ENCODE measurements at regions not wholly inside any gene's neighbourhood (a gene's known extent, or its start where the extent isn't known, plus 50 kb on each side); places are given as distances from the start of the nearest gene placed in this dataset.

DNA sequence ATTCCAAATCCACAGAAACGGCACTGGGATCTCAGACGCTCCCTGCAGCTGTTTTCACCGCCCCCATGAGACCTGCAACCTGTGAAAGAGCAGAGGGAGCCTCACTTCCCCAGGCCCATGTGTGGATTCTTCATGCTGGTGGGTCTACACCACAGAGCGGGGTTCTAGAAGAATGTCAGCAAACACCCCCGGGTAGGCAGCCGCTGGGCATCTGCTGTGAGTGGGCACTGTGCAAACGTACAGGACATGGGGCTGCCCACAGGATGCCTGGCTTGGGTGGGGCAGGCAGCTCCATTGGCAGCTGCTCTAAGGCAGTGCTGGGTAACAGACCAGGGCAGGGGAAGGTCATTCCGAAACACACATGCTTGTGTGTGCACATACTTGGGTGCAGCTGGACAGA is 174.9 kb downstream of the RBFOX3 start:
- Histone ChIP-seq H3K36me3 (ENCODE audit: low read depth) (no peaks in the 10 kb centered on the region), H3K9me2 (ENCODE audit: insufficient read depth) (no peaks in the 10 kb centered on the region), H3K79me2 (ENCODE audit: low read depth) (no peaks in the 10 kb centered on the region), H4K20me1 (ENCODE audit: insufficient read depth) (no peaks in the 10 kb centered on the region), H3K9me3 (ENCODE audit: insufficient read depth, low read depth) (no peaks in the 10 kb centered on the region), H3K4me3 (no peak overlapping the region), H3K4me2 (no peak overlapping the region), H2AFZ (no peak overlapping the region), H3F3A (ENCODE audit: insufficient read depth, low read depth) (no peaks in the 10 kb centered on the region), H3K27ac (no peak overlapping the region), H3K4me1 (replicated peaks; ENCODE audit: insufficient read depth) (no peaks in the 10 kb centered on the region), H3K27me3 (ENCODE audit: insufficient read depth, low read depth) (peaks cover 96% of the 10 kb centered on the region)
- POLR2A ChIA-PET (ENCODE audit: unreplicated experiment) = no interaction called here
- TF ChIP-seq EZH2 (IDR thresholded peaks at IDR 0.05; ENCODE audit: low read depth) = no peak
- no peak for TF ChIP-seq CTCF (conservative IDR thresholded peaks at IDR 0.05)
- CTCF ChIA-PET = no interaction called here
- DNase-seq = no peak
- BruUV-seq (replicated peaks) = no TSS peak
- intact Hi-C loops (cut with micrococcal nuclease; ENCODE audit: unreplicated experiment) = no loop called here

DNA sequence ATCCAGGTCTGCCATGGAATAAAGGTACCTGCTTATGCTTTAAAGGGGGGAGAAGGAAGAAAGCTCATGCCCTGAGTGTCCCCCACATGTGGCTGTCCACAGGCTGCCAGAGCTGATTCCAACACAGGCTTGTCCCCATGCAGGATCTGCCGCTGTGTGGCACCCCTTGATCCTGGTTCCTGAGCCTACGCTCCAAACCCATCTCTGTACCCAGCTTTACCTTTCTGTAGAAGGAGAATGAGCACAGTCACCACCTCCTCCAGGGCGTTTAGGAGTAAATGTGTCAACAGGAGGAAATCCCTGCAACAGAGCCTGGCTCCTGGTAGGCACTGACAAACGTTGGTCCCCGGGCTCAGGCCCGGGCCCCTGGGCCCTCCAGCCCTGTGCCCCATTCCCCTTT is 175.6 kb downstream of the RBFOX3 start:
- Histone ChIP-seq H3K9me3 (ENCODE audit: insufficient read depth, low read depth) (no peaks in the 10 kb centered on the region), H3K36me3 (ENCODE audit: low read depth) (no peaks in the 10 kb centered on the region), H3K4me2 (no peak overlapping the region), H3K4me3 (no peak overlapping the region), H3K79me2 (ENCODE audit: low read depth) (no peaks in the 10 kb centered on the region), H4K20me1 (ENCODE audit: insufficient read depth) (no peaks in the 10 kb centered on the region), H2AFZ (no peak overlapping the region), H3K27ac (no peak overlapping the region), H3K9me2 (ENCODE audit: insufficient read depth) (no peaks in the 10 kb centered on the region), H3F3A (ENCODE audit: insufficient read depth, low read depth) (no peaks in the 10 kb centered on the region), H3K4me1 (replicated peaks; ENCODE audit: insufficient read depth) (no peaks in the 10 kb centered on the region), H3K27me3 (ENCODE audit: insufficient read depth, low read depth) (peaks cover 96% of the 10 kb centered on the region)
- ChIA-PET CTCF (no interaction called here), POLR2A (ENCODE audit: unreplicated experiment) (no interaction called here)
- intact Hi-C loops (cut with micrococcal nuclease; ENCODE audit: unreplicated experiment) = no loop called here
- TF ChIP-seq CTCF (conservative IDR thresholded peaks at IDR 0.05) = no peak
- TF ChIP-seq EZH2 (IDR thresholded peaks at IDR 0.05; ENCODE audit: low read depth) = no peak
- no peak for DNase-seq
- no TSS peak for BruUV-seq (replicated peaks)

- Histone ChIP-seq H2AFZ (no peak overlapping the region), H3K9me3 (ENCODE audit: insufficient read depth, low read depth) (no peaks in the 10 kb centered on the region), H3F3A (ENCODE audit: insufficient read depth, low read depth) (no peaks in the 10 kb centered on the region), H3K4me2 (no peak overlapping the region), H3K4me1 (replicated peaks; ENCODE audit: insufficient read depth) (no peaks in the 10 kb centered on the region), H3K36me3 (ENCODE audit: low read depth) (no peaks in the 10 kb centered on the region), H3K79me2 (ENCODE audit: low read depth) (no peaks in the 10 kb centered on the region), H4K20me1 (ENCODE audit: insufficient read depth) (no peaks in the 10 kb centered on the region), H3K27me3 (ENCODE audit: insufficient read depth, low read depth) (peaks cover 95% of the 10 kb centered on the region), H3K4me3 (no peak overlapping the region), H3K27ac (no peak overlapping the region), H3K9me2 (ENCODE audit: insufficient read depth) (no peaks in the 10 kb centered on the region)
- no peak for TF ChIP-seq CTCF (conservative IDR thresholded peaks at IDR 0.05)
- no peak for TF ChIP-seq EZH2 (IDR thresholded peaks at IDR 0.05; ENCODE audit: low read depth)
- no peak for DNase-seq
- no TSS peak for BruUV-seq (replicated peaks)
- intact Hi-C loops (cut with micrococcal nuclease; ENCODE audit: unreplicated experiment) = no loop called here
- ChIA-PET POLR2A (ENCODE audit: unreplicated experiment) (no interaction called here), CTCF (no interaction called here)
These were observed 176.6 kb downstream of the RBFOX3 start for GRCh38 chr17:79434215-79434614.
